ENCODE measurements at regions not wholly inside any gene's neighbourhood (a gene's known extent, or its start where the extent isn't known, plus 50 kb on each side); places are given as distances from the start of the nearest gene placed in this dataset.
A peak's percentile ranks its signal among the peaks of the same experiment; 100 is the strongest.
"Not testable (repeated sequence)": the region's sequence is repeated elsewhere in the genome, so short reads cannot be mapped to it uniquely, and the experiment has no call there.

GRCh38 chr10:44278837-44279324, 106.0 kb downstream of the CXCL12 start:
- DNase-seq = no peak
- Mint-ChIP-seq H3K4me3 (no peak overlapping the region), H3K9me3 (peaks cover 12 to 15% of the 10 kb centered on the region in 2 donors), H3K27ac (no peak overlapping the region), H3K36me3 (no peaks in the 10 kb centered on the region), H3K27me3 (peaks cover 0 to 4% of the 10 kb centered on the region in 2 donors), H3K4me1 (no peaks in the 10 kb centered on the region)
- no peak for ATAC-seq (replicated peaks)

GRCh38 chr10:44268435-44268948, 116.4 kb downstream of the CXCL12 start:
- H3K27ac Mint-ChIP-seq; H3K4me3 Mint-ChIP-seq; H3K4me1 Mint-ChIP-seq; ATAC-seq (replicated peaks); H3K9me3 Mint-ChIP-seq; H3K36me3 Mint-ChIP-seq; DNase-seq; H3K27me3 Mint-ChIP-seq: not testable (repeated sequence)

DNA sequence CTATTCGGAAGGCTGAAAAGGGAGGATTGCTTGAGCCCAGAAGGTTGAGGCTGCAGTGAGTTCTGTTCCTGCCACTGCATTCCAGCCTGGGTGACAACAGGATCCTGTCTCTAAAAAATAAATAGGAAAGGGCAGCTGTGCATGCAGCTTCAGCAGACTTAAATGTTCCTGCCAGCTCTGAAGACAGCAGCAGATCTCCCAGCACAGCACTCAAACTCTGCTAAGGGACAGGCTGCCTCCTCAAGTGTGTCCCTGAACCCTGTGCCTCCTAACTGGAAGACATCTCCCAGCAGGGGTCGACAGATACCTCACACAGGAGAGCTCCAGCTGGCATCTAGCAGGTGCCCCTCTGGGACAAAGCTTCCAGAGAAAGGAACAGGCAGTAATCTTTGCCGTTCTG, 117.9 kb downstream of the CXCL12 start:
- H3K4me3 Mint-ChIP-seq = no peak overlapping the region
- peaks cover 0 to 3% of the 10 kb centered on the region in 2 donors for H3K36me3 Mint-ChIP-seq
- peaks cover 6 to 10% of the 10 kb centered on the region in 2 donors for H3K9me3 Mint-ChIP-seq
- no peak for ATAC-seq (replicated peaks)
- DNase-seq = no peak
- H3K4me1 Mint-ChIP-seq = no peaks in the 10 kb centered on the region
- peaks cover 0 to 3% of the 10 kb centered on the region in 2 donors for H3K27me3 Mint-ChIP-seq
- H3K27ac Mint-ChIP-seq = no peak overlapping the region

DNA sequence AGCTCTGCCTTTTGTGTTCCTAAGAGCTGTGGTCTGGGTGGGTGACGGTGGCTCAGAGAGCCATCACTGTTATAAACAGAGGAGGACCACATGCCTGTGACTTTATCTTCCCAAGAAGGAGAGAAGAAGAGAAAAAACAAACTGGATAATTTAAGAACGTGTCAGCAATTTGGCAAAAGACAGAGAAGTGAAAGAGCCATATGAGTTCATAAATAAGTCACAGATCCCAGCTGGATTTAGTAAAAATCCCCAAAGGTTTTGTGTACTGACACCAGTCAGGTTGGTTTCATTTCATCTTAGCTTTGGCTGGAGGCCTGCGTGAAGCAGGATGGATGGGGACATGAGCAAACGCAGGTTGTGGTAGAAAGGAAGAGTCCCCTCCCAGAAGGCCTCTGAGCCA, 120.7 kb downstream of the CXCL12 start:
- peaks cover 0 to 3% of the 10 kb centered on the region in 2 donors for H3K36me3 Mint-ChIP-seq
- ATAC-seq (replicated peaks) (no peak), DNase-seq (no peak)
- H3K4me3 Mint-ChIP-seq = no peak overlapping the region
- H3K9me3 Mint-ChIP-seq = peaks cover 6 to 10% of the 10 kb centered on the region in 2 donors
- peaks cover 0 to 3% of the 10 kb centered on the region in 2 donors for H3K27me3 Mint-ChIP-seq
- no peak overlapping the region for H3K27ac Mint-ChIP-seq
- no peaks in the 10 kb centered on the region for H3K4me1 Mint-ChIP-seq

- DNase-seq = no peak
- no peak for ATAC-seq (replicated peaks)
- Mint-ChIP-seq H3K27me3 (peaks cover 0 to 3% of the 10 kb centered on the region in 2 donors), H3K27ac (no peak overlapping the region), H3K36me3 (peaks cover 0 to 3% of the 10 kb centered on the region in 2 donors), H3K4me1 (no peaks in the 10 kb centered on the region), H3K4me3 (no peak overlapping the region), H3K9me3 (peaks cover 6 to 10% of the 10 kb centered on the region in 2 donors)
Observed at GRCh38 chr10:44263771-44264170, 121.1 kb downstream of the CXCL12 start.

- no peak overlapping the region for H3K27ac Mint-ChIP-seq
- H3K36me3 Mint-ChIP-seq = peaks cover 0 to 3% of the 10 kb centered on the region in 2 donors
- H3K4me1 Mint-ChIP-seq = no peaks in the 10 kb centered on the region
- H3K4me3 Mint-ChIP-seq = no peak overlapping the region
- no peak for ATAC-seq (replicated peaks)
- no peak for DNase-seq
- H3K27me3 Mint-ChIP-seq = peaks cover 0 to 3% of the 10 kb centered on the region in 2 donors
- H3K9me3 Mint-ChIP-seq = peaks cover 2 to 10% of the 10 kb centered on the region in 2 donors
Observed at GRCh38 chr10:44262551-44263251, 122.2 kb downstream of the CXCL12 start.

- H3K9me3 Mint-ChIP-seq = peaks cover 2 to 10% of the 10 kb centered on the region in 2 donors
- peaks cover 0 to 3% of the 10 kb centered on the region in 2 donors for H3K27me3 Mint-ChIP-seq
- no peak overlapping the region for H3K4me3 Mint-ChIP-seq
- H3K4me1 Mint-ChIP-seq = no peaks in the 10 kb centered on the region
- no peak for DNase-seq
- H3K36me3 Mint-ChIP-seq = no peaks in the 10 kb centered on the region
- peak overlapping the region; percentile 27 for H3K27ac Mint-ChIP-seq
- no peak for ATAC-seq (replicated peaks)
Observed at GRCh38 chr10:44261710-44262455, 123.0 kb downstream of the CXCL12 start.

GRCh38 chr10:44261296-44261695, 123.6 kb downstream of the CXCL12 start:
- Mint-ChIP-seq H3K9me3 (peaks cover 0 to 4% of the 10 kb centered on the region in 2 donors), H3K27me3 (peaks cover 0 to 3% of the 10 kb centered on the region in 2 donors), H3K4me3 (no peak overlapping the region), H3K4me1 (no peaks in the 10 kb centered on the region), H3K36me3 (no peaks in the 10 kb centered on the region), H3K27ac (no peak overlapping the region)
- DNase-seq = no peak
- no peak for ATAC-seq (replicated peaks)

DNA sequence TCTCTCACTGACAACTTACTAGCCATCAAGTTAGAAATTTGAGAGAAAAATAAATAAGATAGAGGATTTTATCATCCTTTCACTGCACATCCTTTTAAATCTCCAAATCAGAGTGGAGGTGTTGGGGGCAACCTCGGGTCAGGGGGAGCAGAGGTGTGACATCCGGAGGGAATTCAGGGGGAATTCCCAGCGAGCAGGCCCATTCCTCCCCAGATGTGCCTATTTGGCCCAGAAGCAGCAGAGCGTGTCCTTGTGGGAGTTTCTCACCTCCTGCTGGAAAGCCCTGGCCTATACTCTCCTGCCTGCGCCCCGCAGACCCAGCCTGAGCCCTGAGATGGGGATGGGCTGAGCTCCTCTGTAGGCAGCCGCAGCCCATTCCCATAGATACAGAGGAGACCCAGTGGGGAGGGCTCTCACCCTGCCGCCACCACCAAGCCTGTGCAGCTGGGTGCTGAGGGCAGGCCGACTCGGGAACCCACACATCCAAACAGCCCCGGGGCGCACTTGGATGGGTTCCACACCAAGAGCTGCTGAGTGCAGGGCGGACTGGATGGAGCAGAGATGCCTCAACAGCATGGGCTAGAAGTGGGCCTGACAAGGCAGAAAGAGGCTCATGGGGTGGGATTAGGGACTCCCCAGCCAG, 124.5 kb downstream of the CXCL12 start:
- no peaks in the 10 kb centered on the region for H3K36me3 Mint-ChIP-seq
- DNase-seq (no peak), ATAC-seq (replicated peaks) (no peak)
- H3K27ac Mint-ChIP-seq = no peak overlapping the region
- H3K4me3 Mint-ChIP-seq = no peak overlapping the region
- H3K9me3 Mint-ChIP-seq = peaks cover 0 to 4% of the 10 kb centered on the region in 2 donors
- H3K27me3 Mint-ChIP-seq = peaks cover 0 to 3% of the 10 kb centered on the region in 2 donors
- H3K4me1 Mint-ChIP-seq = no peaks in the 10 kb centered on the region

DNA sequence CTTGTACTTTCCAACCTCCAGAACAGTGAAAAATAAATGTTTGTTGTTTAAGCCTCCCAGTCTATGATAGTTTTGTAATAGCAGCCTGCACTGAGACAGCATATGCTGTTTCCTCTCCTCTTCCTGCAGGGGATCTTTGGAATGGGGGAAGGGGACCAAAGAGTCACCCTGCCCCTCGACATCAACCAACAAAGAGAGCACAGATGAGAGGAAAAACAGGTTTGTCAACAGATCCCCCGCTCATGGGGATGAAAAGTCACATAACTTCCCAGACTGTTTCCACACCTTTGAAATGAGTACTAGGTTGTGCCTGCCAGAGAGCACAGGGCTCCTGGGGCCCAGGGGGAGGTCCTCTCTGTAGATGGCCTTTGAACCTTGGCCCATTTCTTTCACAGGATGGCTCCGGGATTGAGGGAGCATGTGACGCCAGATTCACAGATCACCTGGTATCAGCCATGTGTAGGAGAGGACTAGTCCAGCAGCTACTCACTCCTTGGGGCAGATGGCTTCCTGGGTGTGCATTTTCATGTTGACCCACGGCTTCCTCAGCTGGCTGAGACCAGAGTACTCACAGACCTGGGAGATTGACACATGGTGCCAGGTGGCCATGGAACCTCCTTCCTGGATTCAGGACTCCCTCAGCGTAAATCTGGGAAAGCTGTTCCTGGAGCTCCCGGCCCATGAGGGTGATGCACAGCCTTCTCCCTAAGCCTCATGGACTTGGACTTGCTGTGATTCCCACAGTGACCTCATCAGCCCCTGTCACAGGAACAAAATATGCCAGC, 125.6 kb downstream of the CXCL12 start:
- no peaks in the 10 kb centered on the region for H3K4me1 Mint-ChIP-seq
- no peak overlapping the region for H3K27ac Mint-ChIP-seq
- H3K9me3 Mint-ChIP-seq = peaks cover 0 to 3% of the 10 kb centered on the region in 2 donors
- H3K27me3 Mint-ChIP-seq = peaks cover 0 to 1% of the 10 kb centered on the region in 2 donors
- no peak overlapping the region for H3K4me3 Mint-ChIP-seq
- DNase-seq (no peak), ATAC-seq (replicated peaks) (no peak)
- no peaks in the 10 kb centered on the region for H3K36me3 Mint-ChIP-seq

DNA sequence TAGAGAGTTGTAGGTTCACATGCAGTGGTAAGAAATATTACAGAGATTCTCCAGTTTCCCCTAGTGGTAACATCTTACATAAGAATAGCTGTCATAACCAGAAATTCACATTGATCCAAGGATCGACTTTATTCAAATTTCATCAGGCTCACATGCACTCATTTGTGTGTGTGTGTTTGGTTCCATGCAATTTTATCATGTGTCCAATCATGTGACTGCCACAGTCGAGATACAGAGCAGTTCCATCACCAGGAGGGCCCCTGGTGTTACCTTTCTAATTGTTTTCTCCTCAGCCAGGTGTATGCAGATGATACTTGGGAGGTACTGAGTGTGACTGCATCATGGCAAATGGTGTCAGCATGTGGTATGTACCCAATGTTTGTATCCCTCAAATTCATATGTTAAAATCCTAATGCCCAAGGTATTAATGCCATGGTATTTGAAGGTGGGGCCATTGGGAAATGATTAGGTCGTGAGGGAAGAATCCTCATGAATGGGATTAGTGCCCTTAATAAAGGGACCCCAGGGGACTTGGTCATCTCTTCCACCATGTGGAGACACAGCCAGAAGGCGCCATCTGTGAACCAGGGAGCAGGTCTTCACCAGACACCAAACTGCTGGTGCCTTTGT, 126.3 kb downstream of the CXCL12 start:
- Mint-ChIP-seq H3K27ac (no peak overlapping the region), H3K4me3 (no peak overlapping the region), H3K27me3 (no peaks in the 10 kb centered on the region), H3K9me3 (no peaks in the 10 kb centered on the region), H3K36me3 (no peaks in the 10 kb centered on the region), H3K4me1 (no peaks in the 10 kb centered on the region)
- DNase-seq = no peak
- no peak for ATAC-seq (replicated peaks)

DNA sequence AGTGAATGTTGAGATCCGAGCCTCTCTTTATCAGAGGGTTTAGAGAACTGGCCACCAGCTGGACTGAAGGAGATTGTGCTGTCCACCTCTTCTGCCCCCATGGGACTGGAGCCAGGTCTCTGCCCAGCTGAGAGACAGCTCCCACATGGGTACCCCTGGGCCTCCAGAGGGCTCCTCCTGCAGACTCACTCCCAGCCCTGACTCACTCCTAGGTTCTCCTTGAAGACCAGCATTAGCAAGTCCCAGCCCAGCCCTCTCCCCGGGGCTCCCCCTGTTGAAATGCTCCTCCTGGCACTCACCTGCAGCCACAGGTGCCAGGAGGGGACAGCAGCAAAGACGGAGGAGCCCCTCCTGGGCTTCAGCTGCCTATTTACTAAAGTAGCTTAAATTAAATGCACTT, 126.9 kb downstream of the CXCL12 start:
- ATAC-seq (replicated peaks) = no peak
- H3K9me3 Mint-ChIP-seq = no peaks in the 10 kb centered on the region

DNA sequence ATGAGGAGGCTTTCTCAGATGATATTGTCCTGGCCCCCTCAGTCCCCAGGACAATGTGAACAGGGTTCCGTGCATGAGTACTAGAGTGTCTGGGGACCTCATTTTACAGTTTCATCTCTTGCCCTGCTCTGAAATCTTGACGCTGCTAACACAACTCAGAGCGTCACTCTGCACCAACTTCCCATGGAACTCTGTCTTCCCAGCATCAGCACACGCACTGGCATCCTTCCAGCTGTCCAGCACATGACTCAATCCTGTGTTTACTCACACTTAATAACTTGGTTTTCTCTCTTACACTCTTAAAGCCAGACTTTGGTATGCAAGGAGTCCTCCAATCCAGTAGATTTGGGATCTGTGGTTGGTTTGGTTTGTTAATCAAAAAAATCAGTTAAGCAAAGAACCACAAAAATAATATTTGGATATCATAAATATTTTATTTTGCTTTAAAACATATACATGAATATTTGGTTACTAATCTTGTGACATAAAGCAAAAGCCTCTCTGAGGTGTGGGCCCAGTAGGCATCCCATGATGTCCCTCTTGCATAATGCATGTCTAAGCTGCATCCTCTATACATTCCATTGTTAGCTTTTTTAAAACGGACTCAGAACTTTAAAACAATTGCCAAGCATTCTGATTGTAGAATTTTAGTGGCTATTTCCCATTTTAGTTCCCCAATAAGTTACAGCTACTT, 131.0 kb downstream of the CXCL12 start:
- Mint-ChIP-seq H3K9me3 (peaks cover 4% of the 10 kb centered on the region in 2 donors), H3K36me3 (no peaks in the 10 kb centered on the region), H3K4me1 (no peaks in the 10 kb centered on the region), H3K27ac (no peak overlapping the region), H3K27me3 (no peaks in the 10 kb centered on the region), H3K4me3 (no peak overlapping the region)
- no peak for ATAC-seq (replicated peaks)
- DNase-seq = no peak

More for the DNA sequence above, 126.9 kb downstream of the CXCL12 start:
- DNase-seq = no peak
- Mint-ChIP-seq H3K27ac (no peak overlapping the region), H3K4me1 (no peaks in the 10 kb centered on the region), H3K27me3 (no peaks in the 10 kb centered on the region), H3K4me3 (no peak overlapping the region), H3K36me3 (no peaks in the 10 kb centered on the region)

Data from stimulated activated naive B cell treated with anti-CD40 and anti-IgM and Interleukin-4, amounts not matched to agents 10 μg/mL and 1 μg/mL and 100 μg/mL, for 72 hours (primary cell).